Mucosa of descending colon (tissue), 3 donors: ENCODE measurements at regions not wholly inside any gene's neighbourhood (a gene's known extent, or its start where the extent isn't known, plus 50 kb on each side); places are given as distances from the start of the nearest gene placed in this dataset.

ENCODE experiments used
- ATAC-seq: fragments of 200-7000 bp; cut with Tn5 transposase; one replicate; pipeline ENCODE4 v1.9.1; 2020; ENCODE audit warnings: mild to moderate bottlenecking, moderate library complexity
- DNase-seq, 3 donors: peaks; one replicate each; pipeline ENCODE4 v3.0.0-alpha.2; 2020
- H3K36me3 ChIP-seq: fragments of 200-600 bp; one replicate; pipeline ENCODE4 v1.8.0; 2021; ENCODE audit warnings: low read depth, mild to moderate bottlenecking
- H3K4me1 ChIP-seq: fragments of 200-600 bp; one replicate; pipeline ENCODE4 v1.8.0; 2021; ENCODE audit warnings: low read depth, mild to moderate bottlenecking
- H3K4me3 ChIP-seq: fragments of 200-600 bp; one replicate; pipeline ENCODE4 v1.8.0; 2021; ENCODE audit warnings: mild to moderate bottlenecking
- H3K9me3 ChIP-seq: fragments of 200-600 bp; one replicate; pipeline ENCODE4 v1.8.0; 2021; ENCODE audit warnings: mild to moderate bottlenecking
- intact Hi-C, 2 donors: fragments of 100-400 bp; cut with DNase I in 1 of 2; cut with micrococcal nuclease in 1 of 2; formaldehyde crosslinking; loops; one replicate each; pipeline versions ENCODE4 v1.11.0 to v1.11.1; 2022; cut with DNase I, micrococcal nuclease
- TF ChIP-seq, protein P1 (sequence below): fragments of 200-600 bp; IDR thresholded peaks from one replicate; pipeline ENCODE4 v1.8.0; 2022; ENCODE audit warnings: antibody characterized with exemption, mild to moderate bottlenecking
- donor health status: DM: no; HTN: no; CAD: no; lungs with moderate emphysema.
- donor health status: DM: no; HTN: no; CAD: no.
- donor health status: DM: no; HTN: yes; CAD: no.

DNA sequence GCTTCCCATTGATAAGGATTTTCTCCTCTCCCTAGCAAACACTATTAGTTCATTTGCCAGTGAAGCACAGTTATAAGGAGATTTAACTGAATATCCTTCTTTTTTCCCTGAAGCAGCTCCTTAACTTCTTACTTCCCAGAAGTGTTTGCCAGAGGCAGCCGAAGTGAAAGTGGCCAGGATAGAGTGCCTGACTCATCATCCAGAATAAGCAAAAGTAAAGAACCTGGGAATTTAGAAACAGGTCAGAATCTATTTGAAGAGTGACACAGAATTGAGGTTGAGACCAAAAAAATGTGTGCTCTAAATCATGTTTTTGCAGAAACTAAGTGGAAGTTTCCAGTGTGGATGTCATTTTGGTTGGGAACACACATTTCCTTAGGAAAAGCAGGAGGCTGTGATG, 249.6 kb upstream of the VWC2 start:
- intact Hi-C loops: no loop called here
- DNase-seq (no peak), ATAC-seq (no peak)
- no peaks in the 10 kb centered on the region for H3K36me3 ChIP-seq
- H3K4me3 ChIP-seq: no peak overlapping the region
- H3K4me1 ChIP-seq: no peaks in the 10 kb centered on the region
- TF ChIP-seq, protein P1, sequence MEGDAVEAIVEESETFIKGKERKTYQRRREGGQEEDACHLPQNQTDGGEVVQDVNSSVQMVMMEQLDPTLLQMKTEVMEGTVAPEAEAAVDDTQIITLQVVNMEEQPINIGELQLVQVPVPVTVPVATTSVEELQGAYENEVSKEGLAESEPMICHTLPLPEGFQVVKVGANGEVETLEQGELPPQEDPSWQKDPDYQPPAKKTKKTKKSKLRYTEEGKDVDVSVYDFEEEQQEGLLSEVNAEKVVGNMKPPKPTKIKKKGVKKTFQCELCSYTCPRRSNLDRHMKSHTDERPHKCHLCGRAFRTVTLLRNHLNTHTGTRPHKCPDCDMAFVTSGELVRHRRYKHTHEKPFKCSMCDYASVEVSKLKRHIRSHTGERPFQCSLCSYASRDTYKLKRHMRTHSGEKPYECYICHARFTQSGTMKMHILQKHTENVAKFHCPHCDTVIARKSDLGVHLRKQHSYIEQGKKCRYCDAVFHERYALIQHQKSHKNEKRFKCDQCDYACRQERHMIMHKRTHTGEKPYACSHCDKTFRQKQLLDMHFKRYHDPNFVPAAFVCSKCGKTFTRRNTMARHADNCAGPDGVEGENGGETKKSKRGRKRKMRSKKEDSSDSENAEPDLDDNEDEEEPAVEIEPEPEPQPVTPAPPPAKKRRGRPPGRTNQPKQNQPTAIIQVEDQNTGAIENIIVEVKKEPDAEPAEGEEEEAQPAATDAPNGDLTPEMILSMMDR: no peak
- no peaks in the 10 kb centered on the region for H3K9me3 ChIP-seq

DNA sequence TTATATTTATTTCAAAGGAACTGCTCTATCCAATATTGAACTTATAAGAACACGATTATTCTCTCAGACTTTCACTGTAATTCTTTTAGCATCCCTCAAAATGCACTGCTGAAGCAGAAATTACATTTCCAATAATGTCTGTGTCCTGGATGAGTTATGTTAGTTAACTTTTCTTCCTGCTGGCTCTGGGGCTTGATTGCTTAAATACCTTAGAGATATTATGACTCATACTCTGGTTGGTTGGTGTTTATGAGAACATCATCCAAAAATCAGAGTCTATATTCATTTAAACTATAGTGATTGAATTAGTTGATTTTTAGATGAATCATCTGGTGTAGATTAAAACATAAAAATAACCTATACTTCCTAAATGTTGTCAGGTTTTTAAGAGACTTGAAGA, 246.3 kb upstream of the VWC2 start:
- H3K9me3 ChIP-seq: no peaks in the 10 kb centered on the region
- no peak for ATAC-seq
- intact Hi-C loops: no loop called here
- H3K36me3 ChIP-seq: no peaks in the 10 kb centered on the region
- H3K4me3 ChIP-seq: no peak overlapping the region
- H3K4me1 ChIP-seq: no peaks in the 10 kb centered on the region
- DNase-seq: no peak
- TF ChIP-seq, protein P1: no peak

DNA sequence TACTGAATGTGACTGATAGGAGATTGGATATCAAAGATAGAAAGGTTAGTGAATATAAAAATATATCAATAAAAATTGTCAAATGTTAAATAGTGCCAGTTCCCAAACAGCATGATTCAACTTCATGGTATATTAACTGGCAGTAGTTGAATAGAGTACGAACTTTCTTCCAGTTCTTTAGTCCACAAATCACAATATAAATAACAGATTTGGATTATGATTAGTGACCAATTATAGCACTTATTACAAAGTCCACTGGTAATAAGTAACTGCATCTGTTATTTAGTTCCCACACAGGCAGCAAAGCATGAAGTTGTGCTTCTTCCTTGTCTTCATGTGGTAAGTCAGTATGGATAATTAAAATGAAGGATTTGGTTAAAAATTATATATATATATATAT, 243.0 kb upstream of the VWC2 start:
- Histone ChIP-seq H3K36me3 (no peaks in the 10 kb centered on the region), H3K9me3 (no peaks in the 10 kb centered on the region), H3K4me3 (no peak overlapping the region), H3K4me1 (no peaks in the 10 kb centered on the region)
- no peak for ATAC-seq
- TF ChIP-seq, protein P1: no peak
- intact Hi-C loops: no loop called here
- no peak for DNase-seq

DNA sequence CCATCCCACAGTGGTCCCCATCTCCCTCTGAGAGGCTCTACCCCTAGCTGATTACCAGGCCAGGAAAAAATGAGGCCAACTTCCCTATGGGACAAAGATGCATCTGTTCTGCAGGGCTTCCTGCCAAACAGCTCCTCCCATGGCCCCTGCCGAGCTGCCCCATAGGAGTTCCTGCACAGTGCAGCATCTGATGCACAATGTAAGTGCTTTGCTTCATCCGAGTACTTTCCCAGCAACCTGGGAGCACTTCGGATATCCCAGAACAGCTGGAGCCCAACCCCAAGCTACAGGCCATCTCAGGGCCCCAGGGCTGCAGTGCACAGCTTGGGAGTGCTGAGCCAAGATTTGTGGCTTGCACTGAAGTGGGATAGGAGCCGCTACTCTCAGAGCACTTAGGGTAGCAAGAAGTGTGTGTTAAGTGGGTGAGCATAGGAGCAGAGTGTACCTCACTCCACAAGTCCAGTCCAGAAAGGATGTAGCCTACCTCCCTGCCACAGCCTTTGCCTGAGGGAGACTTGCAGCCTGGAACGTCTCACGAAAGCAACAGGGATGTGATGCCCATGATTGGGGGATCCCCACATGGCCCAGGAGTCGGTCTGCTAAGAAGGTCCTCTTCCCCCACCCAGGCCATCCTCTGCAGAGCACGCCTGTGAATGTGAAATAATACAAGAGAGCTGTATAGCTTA, 209.6 kb upstream of the VWC2 start:
- peaks cover under 1% of the 10 kb centered on the region for H3K9me3 ChIP-seq
- no peak for DNase-seq
- TF ChIP-seq, protein P1: no peak
- intact Hi-C loops: no loop called here
- H3K4me1 ChIP-seq: no peaks in the 10 kb centered on the region
- no peak overlapping the region for H3K4me3 ChIP-seq
- ATAC-seq: no peak
- no peaks in the 10 kb centered on the region for H3K36me3 ChIP-seq

DNA sequence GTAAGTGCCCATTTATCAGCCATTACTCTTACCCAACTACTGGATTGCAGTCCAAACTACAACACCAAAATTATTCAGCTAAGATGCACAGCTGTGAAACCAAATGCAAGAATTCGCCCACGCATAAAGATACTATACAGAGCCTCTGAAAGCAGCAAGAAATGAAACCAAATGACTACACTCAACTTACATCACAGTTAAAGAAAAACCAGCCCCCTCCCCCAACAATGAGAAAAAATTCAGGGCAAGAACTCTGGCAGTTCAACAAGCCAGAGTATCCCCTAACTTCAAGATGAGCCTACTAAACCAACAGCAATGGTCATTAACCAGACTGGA, 209.1 kb upstream of the VWC2 start:
- H3K9me3 ChIP-seq: peaks cover 4% of the 10 kb centered on the region
- DNase-seq: no peak
- no peak overlapping the region for H3K4me3 ChIP-seq
- TF ChIP-seq, protein P1: no peak
- H3K36me3 ChIP-seq: no peaks in the 10 kb centered on the region
- ATAC-seq: no peak
- intact Hi-C loops: no loop called here
- no peaks in the 10 kb centered on the region for H3K4me1 ChIP-seq

DNA sequence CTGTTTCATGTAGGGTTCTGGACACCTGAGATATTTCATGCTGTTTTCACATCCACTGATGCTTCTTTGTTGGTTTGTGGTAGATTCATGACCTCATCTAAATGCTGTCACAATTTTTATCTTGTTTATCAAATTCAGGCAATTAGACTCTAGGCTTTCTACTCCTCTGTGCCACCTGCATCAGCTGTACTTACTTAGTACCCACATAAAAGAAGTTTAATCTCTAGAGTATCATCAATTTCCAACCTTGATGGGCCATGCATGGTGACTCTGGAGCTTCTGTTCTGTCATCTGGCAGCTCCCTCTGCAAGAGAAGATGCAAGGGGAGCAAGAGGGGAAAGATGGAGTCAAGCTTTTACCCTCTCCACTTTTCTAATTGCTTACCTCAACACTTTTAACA, 195.9 kb upstream of the VWC2 start:
- no peak for ATAC-seq
- Histone ChIP-seq H3K4me3 (no peak overlapping the region), H3K36me3 (no peaks in the 10 kb centered on the region), H3K4me1 (no peaks in the 10 kb centered on the region), H3K9me3 (no peaks in the 10 kb centered on the region)
- no peak for DNase-seq
- intact Hi-C loops: no loop called here
- TF ChIP-seq, protein P1: no peak
